ENCODE measurements at regions not wholly inside any gene's neighbourhood (a gene's known extent, or its start where the extent isn't known, plus 50 kb on each side); places are given as distances from the start of the nearest gene placed in this dataset.

GRCh38 chr20:40307268-40307667 lies 381.8 kb downstream of the MAFB start:
- TF ChIP-seq CTCF (IDR thresholded peaks at IDR 0.05; ENCODE audit: extremely low read depth, missing control alignments), result no peak
- DNase-seq (ENCODE audit: low spot score), result no peak

- no peak for TF ChIP-seq CTCF (IDR thresholded peaks at IDR 0.05; ENCODE audit: extremely low read depth, missing control alignments)
- no peak for DNase-seq (ENCODE audit: low spot score)
These were observed 383.7 kb downstream of the MAFB start for GRCh38 chr20:40305303-40305702.

- TF ChIP-seq CTCF (IDR thresholded peaks at IDR 0.05; ENCODE audit: extremely low read depth, missing control alignments), result no peak
- no peak for DNase-seq (ENCODE audit: low spot score)
These were observed 384.9 kb downstream of the MAFB start for GRCh38 chr20:40304119-40304613.

GRCh38 chr20:40294747-40295146 lies 394.3 kb downstream of the MAFB start:
- TF ChIP-seq CTCF (IDR thresholded peaks at IDR 0.05; ENCODE audit: extremely low read depth, missing control alignments), result no peak
- DNase-seq (ENCODE audit: low spot score), result no peak

GRCh38 chr20:40294175-40294574 lies 394.9 kb downstream of the MAFB start:
- DNase-seq (ENCODE audit: low spot score), result no peak
- TF ChIP-seq CTCF (IDR thresholded peaks at IDR 0.05; ENCODE audit: extremely low read depth, missing control alignments), result no peak

GRCh38 chr20:40293740-40294139 lies 395.3 kb downstream of the MAFB start:
- no peak for DNase-seq (ENCODE audit: low spot score)
- TF ChIP-seq CTCF (IDR thresholded peaks at IDR 0.05; ENCODE audit: extremely low read depth, missing control alignments), result no peak

- DNase-seq (ENCODE audit: low spot score), result no peak
- TF ChIP-seq CTCF (IDR thresholded peaks at IDR 0.05; ENCODE audit: extremely low read depth, missing control alignments), result no peak
These were observed 397.4 kb downstream of the MAFB start for GRCh38 chr20:40291493-40292135.
